ENCODE measurements at regions not wholly inside any gene's neighbourhood (a gene's known extent, or its start where the extent isn't known, plus 50 kb on each side); places are given as distances from the start of the nearest gene placed in this dataset.

GRCh38 chr1:191495040-191495439, 663.2 kb upstream of the RGS18 start:
- no peaks in the 10 kb centered on the region for H3K79me2 ChIP-seq (ENCODE audit: low read depth)
- no peak overlapping the region for H3K4me3 Mint-ChIP-seq
- peaks cover 2% of the 10 kb centered on the region for H3K27me3 Mint-ChIP-seq (ENCODE audit: insufficient read depth, low read depth)
- H3K4me1 ChIP-seq, result peaks cover 5% of the 10 kb centered on the region
- no peaks in the 10 kb centered on the region for H3K4me1 Mint-ChIP-seq
- H3K4me2 ChIP-seq, result no peak overlapping the region
- no peak for TF ChIP-seq EZH2 (IDR thresholded peaks at IDR 0.05)
- no peaks in the 10 kb centered on the region for H3K9me3 Mint-ChIP-seq
- H2AFZ ChIP-seq (replicated peaks), result no peak overlapping the region
- H3K36me3 ChIP-seq, result no peaks in the 10 kb centered on the region
- no peak overlapping the region for H3K9ac ChIP-seq
- H3K4me3 ChIP-seq, result no peak overlapping the region
- H3K27ac ChIP-seq, result no peak overlapping the region
- H3K27ac Mint-ChIP-seq, result no peak overlapping the region
- no peaks in the 10 kb centered on the region for H3K9me3 ChIP-seq (ENCODE audit: low read depth)
- DNase-seq (ENCODE audit: low spot score), result no peak
- H3K27me3 ChIP-seq, result no peaks in the 10 kb centered on the region
- H3F3A ChIP-seq (ENCODE audit: low read depth), result no peaks in the 10 kb centered on the region
- no peaks in the 10 kb centered on the region for H4K20me1 ChIP-seq (ENCODE audit: low read depth)
- no peaks in the 10 kb centered on the region for H3K36me3 Mint-ChIP-seq

GRCh38 chr1:191498318-191498717, 659.9 kb upstream of the RGS18 start:
- Histone ChIP-seq H3K27ac (no peak overlapping the region), H3K4me2 (no peak overlapping the region), H3K79me2 (ENCODE audit: low read depth) (no peaks in the 10 kb centered on the region), H4K20me1 (ENCODE audit: low read depth) (no peaks in the 10 kb centered on the region), H3K36me3 (no peaks in the 10 kb centered on the region), H3K4me3 (no peak overlapping the region), H3F3A (ENCODE audit: low read depth) (no peaks in the 10 kb centered on the region), H3K9me3 (ENCODE audit: low read depth) (no peaks in the 10 kb centered on the region), H3K4me1 (no peaks in the 10 kb centered on the region), H3K9ac (no peak overlapping the region), H3K27me3 (no peaks in the 10 kb centered on the region), H2AFZ (replicated peaks) (no peak overlapping the region)
- peaks cover 2% of the 10 kb centered on the region for H3K27me3 Mint-ChIP-seq (ENCODE audit: insufficient read depth, low read depth)
- H3K36me3 Mint-ChIP-seq, result no peaks in the 10 kb centered on the region
- no peak for DNase-seq (ENCODE audit: low spot score)
- no peak overlapping the region for H3K4me3 Mint-ChIP-seq
- no peaks in the 10 kb centered on the region for H3K9me3 Mint-ChIP-seq
- H3K27ac Mint-ChIP-seq, result no peak overlapping the region
- TF ChIP-seq EZH2phosphoT487 (IDR thresholded peaks at IDR 0.05) (no peak), CTCF (IDR thresholded peaks at IDR 0.05) (no peak), EZH2 (IDR thresholded peaks at IDR 0.05) (no peak)
- no peaks in the 10 kb centered on the region for H3K4me1 Mint-ChIP-seq

GRCh38 chr1:191498825-191499224, 659.4 kb upstream of the RGS18 start:
- H3K4me1 Mint-ChIP-seq, result no peaks in the 10 kb centered on the region
- no peaks in the 10 kb centered on the region for H3F3A ChIP-seq (ENCODE audit: low read depth)
- no peak overlapping the region for H2AFZ ChIP-seq (replicated peaks)
- no peaks in the 10 kb centered on the region for H3K4me1 ChIP-seq
- H3K27ac ChIP-seq, result no peak overlapping the region
- H3K27ac Mint-ChIP-seq, result no peak overlapping the region
- no peaks in the 10 kb centered on the region for H3K36me3 Mint-ChIP-seq
- H3K9ac ChIP-seq, result no peak overlapping the region
- H3K27me3 ChIP-seq, result no peaks in the 10 kb centered on the region
- no peak overlapping the region for H3K4me3 Mint-ChIP-seq
- no peaks in the 10 kb centered on the region for H3K9me3 ChIP-seq (ENCODE audit: low read depth)
- H3K4me2 ChIP-seq, result no peak overlapping the region
- H3K79me2 ChIP-seq (ENCODE audit: low read depth), result no peaks in the 10 kb centered on the region
- H3K9me3 Mint-ChIP-seq, result no peaks in the 10 kb centered on the region
- DNase-seq (ENCODE audit: low spot score), result no peak
- no peaks in the 10 kb centered on the region for H3K27me3 Mint-ChIP-seq (ENCODE audit: insufficient read depth, low read depth)
- TF ChIP-seq EZH2phosphoT487 (IDR thresholded peaks at IDR 0.05), result no peak
- TF ChIP-seq EZH2 (IDR thresholded peaks at IDR 0.05), result no peak
- TF ChIP-seq CTCF (IDR thresholded peaks at IDR 0.05), result no peak
- no peak overlapping the region for H3K4me3 ChIP-seq
- H4K20me1 ChIP-seq (ENCODE audit: low read depth), result no peaks in the 10 kb centered on the region
- H3K36me3 ChIP-seq, result no peaks in the 10 kb centered on the region

GRCh38 chr1:191504999-191505398, 653.3 kb upstream of the RGS18 start:
- H3K4me3 ChIP-seq, result no peak overlapping the region
- TF ChIP-seq CTCF (IDR thresholded peaks at IDR 0.05) (no peak), EZH2phosphoT487 (IDR thresholded peaks at IDR 0.05) (no peak), EZH2 (IDR thresholded peaks at IDR 0.05) (no peak)
- H3K36me3 Mint-ChIP-seq, result no peaks in the 10 kb centered on the region
- H3K9me3 Mint-ChIP-seq, result no peaks in the 10 kb centered on the region
- H3K79me2 ChIP-seq (ENCODE audit: low read depth), result no peaks in the 10 kb centered on the region
- no peaks in the 10 kb centered on the region for H3K36me3 ChIP-seq
- H3K27me3 ChIP-seq, result no peaks in the 10 kb centered on the region
- no peak overlapping the region for H3K27ac ChIP-seq
- H3K4me1 Mint-ChIP-seq, result no peaks in the 10 kb centered on the region
- no peak overlapping the region for H3K9ac ChIP-seq
- no peaks in the 10 kb centered on the region for H3K4me1 ChIP-seq
- H4K20me1 ChIP-seq (ENCODE audit: low read depth), result no peaks in the 10 kb centered on the region
- no peak overlapping the region for H3K4me2 ChIP-seq
- no peak overlapping the region for H3K4me3 Mint-ChIP-seq
- no peak for DNase-seq (ENCODE audit: low spot score)
- no peak overlapping the region for H3K27ac Mint-ChIP-seq
- no peaks in the 10 kb centered on the region for H3F3A ChIP-seq (ENCODE audit: low read depth)
- no peaks in the 10 kb centered on the region for H3K9me3 ChIP-seq (ENCODE audit: low read depth)
- no peaks in the 10 kb centered on the region for H3K27me3 Mint-ChIP-seq (ENCODE audit: insufficient read depth, low read depth)
- no peak overlapping the region for H2AFZ ChIP-seq (replicated peaks)
